PC-3 (cell line): ENCODE measurements at regions not wholly inside any gene's neighbourhood (a gene's known extent, or its start where the extent isn't known, plus 50 kb on each side); places are given as distances from the start of the nearest gene placed in this dataset.
A peak's percentile ranks its signal among the peaks of the same experiment; 100 is the strongest.

Source experiments
- ATAC-seq: fragments of 200-7000 bp; cut with Tn5 transposase; 2 replicates; pipeline ENCODE4 v1.9.1; 2020; ENCODE audit warnings: mild to moderate bottlenecking, moderate library complexity
- BruUV-seq: library from RNA; stranded (reverse); fragments of 400-500 nt; replicated peaks from 2 replicates; lab custom pipeline; 2021; lab: Mats Ljungman, UMichigan
- CTCF ChIA-PET: fragments of 300-600 bp; sonication (Branson Sonifier 250); formaldehyde crosslinking; loops from one replicate; lab custom pipeline; 2022; ENCODE audit warnings: antibody characterized with exemption; lab: Charles Lee
- POLR2A ChIA-PET: fragments of 300-600 bp; sonication (Branson Sonifier 250); formaldehyde crosslinking; loops from one replicate; lab custom pipeline; 2022; ENCODE audit warnings: antibody characterized with exemption; ENCODE audit not compliant: unreplicated experiment; lab: Charles Lee
- DNase-seq: peaks from one replicate; pipeline ENCODE4 v3.0.0-alpha.2; 2015
- H2AFZ ChIP-seq: fragments of 300-600 bp; sonication (generic); 2 replicates; pipeline ENCODE4 v1.6.0; 2016; ENCODE audit warnings: antibody characterized with exemption, low read length
- H3F3A ChIP-seq: fragments of 300-600 bp; sonication (generic); one replicate; pipeline ENCODE4 v1.6.0; 2017; ENCODE audit warnings: antibody characterized with exemption, low read length, control low read depth, mild to moderate bottlenecking; ENCODE audit not compliant: unreplicated experiment
- H3K27ac ChIP-seq: fragments of 300-600 bp; sonication (generic); 2 replicates; pipeline ENCODE4 v1.5.1; 2016; ENCODE audit warnings: mild to moderate bottlenecking, low read length
- H3K27me3 ChIP-seq: fragments of 300-600 bp; sonication (generic); 2 replicates; pipeline ENCODE4 v1.6.1; 2016; ENCODE audit warnings: low read length, mixed read lengths
- H3K36me3 ChIP-seq: fragments of 300-600 bp; sonication (generic); 2 replicates; pipeline ENCODE4 v1.6.1; 2016; ENCODE audit warnings: low read depth, mixed run types, low read length, mixed read lengths
- H3K4me1 ChIP-seq: fragments of 300-600 bp; sonication (generic); 2 replicates; pipeline ENCODE4 v1.5.1; 2016; ENCODE audit warnings: low read length; ENCODE audit not compliant: insufficient read depth
- H3K4me2 ChIP-seq: fragments of 300-600 bp; sonication (generic); 2 replicates; pipeline ENCODE4 v1.6.0; 2016; ENCODE audit warnings: low read length
- H3K4me3 ChIP-seq: fragments of 300-600 bp; sonication (generic); 2 replicates; pipeline ENCODE4 v1.5.1; 2016; ENCODE audit warnings: mild to moderate bottlenecking, low read length, mixed read lengths
- H3K79me2 ChIP-seq: fragments of 300-600 bp; sonication (generic); 2 replicates; pipeline ENCODE4 v1.6.1; 2017; ENCODE audit warnings: low read length, mixed read lengths
- H3K9ac ChIP-seq: fragments of 300-600 bp; sonication (generic); 2 replicates; pipeline ENCODE4 v1.6.0; 2016; ENCODE audit warnings: mild to moderate bottlenecking, low read length
- H3K9me2 ChIP-seq: fragments of 300-600 bp; sonication (generic); replicated peaks from 2 replicates; pipeline ENCODE4 v1.6.1; 2016; ENCODE audit warnings: mixed run types, low read length, mixed read lengths
- H3K9me3 ChIP-seq: fragments of 300-600 bp; sonication (generic); 2 replicates; pipeline ENCODE4 v1.6.1; 2016; ENCODE audit warnings: low read length, mixed read lengths
- H4K20me1 ChIP-seq: fragments of 300-600 bp; sonication (generic); 2 replicates; pipeline ENCODE4 v1.6.1; 2016; ENCODE audit warnings: low read length, mixed read lengths
- CTCF ChIP-seq: fragments of 300-600 bp; sonication (generic); conservative IDR thresholded peaks from 2 replicates; pipeline ENCODE4 v1.5.1; 2017; ENCODE audit warnings: antibody characterized with exemption, low read depth, mild to moderate bottlenecking, low read length
- EZH2 ChIP-seq: fragments of 300-600 bp; sonication (generic); IDR thresholded peaks from one replicate; pipeline ENCODE4 v1.6.1; 2017; ENCODE audit warnings: antibody characterized with exemption, mild to moderate bottlenecking, low read length; ENCODE audit not compliant: unreplicated experiment
- EZH2phosphoT487 ChIP-seq: fragments of 300-600 bp; sonication (generic); IDR thresholded peaks from 2 replicates; pipeline ENCODE4 v1.6.1; 2018; ENCODE audit warnings: mild to moderate bottlenecking, antibody characterized with exemption, low read length, borderline replicate concordance
- intact Hi-C: fragments of 100-400 bp; cut with micrococcal nuclease; formaldehyde crosslinking; loops from 2 replicates; pipeline ENCODE4 v1.9.0; 2023

DNA sequence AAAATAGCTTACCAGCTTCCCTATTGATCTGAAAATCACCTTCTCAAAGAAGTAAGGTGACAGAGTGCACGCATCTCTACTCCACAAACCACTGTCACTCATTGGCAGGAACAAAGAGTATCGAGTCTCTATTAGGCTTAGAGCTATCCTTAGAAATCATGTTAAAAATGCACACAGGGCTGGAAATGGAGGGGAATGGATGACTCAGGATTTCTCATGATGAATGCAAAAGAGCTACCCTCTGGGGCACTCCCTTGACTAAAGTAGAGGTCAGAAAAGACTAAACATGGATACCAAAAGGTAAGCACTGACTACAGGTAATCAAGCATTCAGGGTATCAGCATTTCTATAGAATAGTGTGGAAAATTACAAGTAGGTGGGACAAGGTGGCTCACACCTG, 96.1 kb upstream of the ANO4 start:
- Histone ChIP-seq H3K27me3 (peaks cover 3% of the 10 kb centered on the region; the same call in 1 of the 2 replicates), H3K4me1 (no peaks in the 10 kb centered on the region), H3K9me2 (no peaks in the 10 kb centered on the region), H4K20me1 (no peaks in the 10 kb centered on the region), H3K9me3 (no peaks in the 10 kb centered on the region), H3K79me2 (no peaks in the 10 kb centered on the region), H3K4me3 (no peak overlapping the region), H3K36me3 (no peaks in the 10 kb centered on the region), H3K4me2 (no peak overlapping the region), H3F3A (no peaks in the 10 kb centered on the region), H3K9ac (no peak overlapping the region), H3K27ac (no peak overlapping the region), H2AFZ (no peak overlapping the region)
- intact Hi-C loops = no loop called here
- TF ChIP-seq CTCF (no peak), EZH2 (no peak), EZH2phosphoT487 (no peak)
- ChIA-PET CTCF (no interaction called here), POLR2A (no interaction called here)
- ATAC-seq (no peak), DNase-seq (peak; percentile 10)
- no TSS peak for BruUV-seq

DNA sequence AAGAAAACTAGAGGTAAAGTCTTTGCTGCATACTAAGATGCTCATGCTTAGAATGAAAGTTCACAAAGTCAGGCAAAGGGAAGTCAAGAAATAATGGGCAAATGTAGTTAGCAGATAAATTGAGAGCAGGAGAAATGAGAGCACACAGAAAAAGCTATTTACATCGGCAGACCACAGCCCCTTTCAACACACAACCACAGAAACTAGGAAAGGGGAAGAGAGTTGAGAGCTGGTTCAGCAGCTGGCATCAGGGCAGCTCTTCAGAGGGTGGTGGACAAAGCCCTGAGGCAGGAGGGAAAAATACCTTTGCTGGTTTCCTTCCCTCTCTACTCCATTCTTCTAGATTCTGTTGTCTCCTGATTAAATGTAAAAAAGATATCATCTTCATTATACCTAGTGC, 95.4 kb upstream of the ANO4 start:
- intact Hi-C loops = no loop called here
- H3K79me2 ChIP-seq = no peaks in the 10 kb centered on the region
- ChIA-PET CTCF (no interaction called here), POLR2A (no interaction called here)
- H3K4me2 ChIP-seq = no peak overlapping the region
- no peaks in the 10 kb centered on the region for H3K9me3 ChIP-seq
- H3K27ac ChIP-seq = no peak overlapping the region
- no peaks in the 10 kb centered on the region for H3K36me3 ChIP-seq
- no peaks in the 10 kb centered on the region for H3K9me2 ChIP-seq
- no peak for DNase-seq
- no peak overlapping the region for H3K9ac ChIP-seq
- H3F3A ChIP-seq = no peaks in the 10 kb centered on the region
- no peak overlapping the region for H3K4me3 ChIP-seq
- no peaks in the 10 kb centered on the region for H4K20me1 ChIP-seq
- TF ChIP-seq EZH2 (no peak), EZH2phosphoT487 (no peak), CTCF (no peak)
- H3K27me3 ChIP-seq = peaks cover 3% of the 10 kb centered on the region; the same call in 1 of the 2 replicates
- no peak overlapping the region for H2AFZ ChIP-seq
- H3K4me1 ChIP-seq = no peaks in the 10 kb centered on the region
- ATAC-seq = no peak
- no TSS peak for BruUV-seq

- Histone ChIP-seq H3K79me2 (no peaks in the 10 kb centered on the region), H4K20me1 (no peaks in the 10 kb centered on the region), H3F3A (no peaks in the 10 kb centered on the region), H3K27me3 (no peaks in the 10 kb centered on the region), H3K9ac (no peak overlapping the region), H3K27ac (no peak overlapping the region), H3K9me3 (no peaks in the 10 kb centered on the region), H3K9me2 (no peaks in the 10 kb centered on the region), H3K4me2 (no peak overlapping the region), H2AFZ (no peak overlapping the region), H3K4me3 (no peak overlapping the region), H3K4me1 (peaks cover 10% of the 10 kb centered on the region; the same call in 1 of the 2 replicates), H3K36me3 (no peaks in the 10 kb centered on the region)
- POLR2A ChIA-PET = no interaction called here
- DNase-seq = no peak
- intact Hi-C loops = no loop called here
- CTCF ChIA-PET = no interaction called here
- TF ChIP-seq EZH2 (no peak), CTCF (no peak), EZH2phosphoT487 (no peak)
- BruUV-seq = no TSS peak
- no peak for ATAC-seq
These were observed 91.2 kb upstream of the ANO4 start for GRCh38 chr12:100703337-100703736.
